Upper lobe of left lung (tissue), 6 donors: ENCODE measurements at regions not wholly inside any gene's neighbourhood (a gene's known extent, or its start where the extent isn't known, plus 50 kb on each side); places are given as distances from the start of the nearest gene placed in this dataset.

Experiments
- ATAC-seq, 2 donors: fragments of 200-7000 bp; cut with Tn5 transposase; one replicate each; pipeline ENCODE4 v1.9.1; 2022; ENCODE audit warnings: mild to moderate bottlenecking in 2 of 2, moderate library complexity in 2 of 2; ENCODE audit not compliant: low FRiP score in 2 of 2
- DNase-seq, 2 donors: peaks; one replicate each; pipeline ENCODE4 v3.0.0-alpha.2; 2019 to 2020
- H3K27ac ChIP-seq, 4 donors: fragments of 200-600 bp; sonication (generic); one replicate each; pipeline ENCODE4 v1.5.1; 2016 to 2019
- H3K27me3 ChIP-seq, 4 donors: fragments of 200-600 bp; sonication (generic); one replicate each; pipeline ENCODE4 v1.5.1; 2017 to 2019
- H3K36me3 ChIP-seq, 4 donors: fragments of 200-600 bp; sonication (generic); one replicate each; pipeline ENCODE4 v1.5.1; 2016 to 2019
- H3K4me1 ChIP-seq, 4 donors: fragments of 200-600 bp; sonication (generic); one replicate each; pipeline ENCODE4 v1.5.1; 2018 to 2019
- H3K4me3 ChIP-seq, 4 donors: fragments of 200-600 bp; sonication (generic); one replicate each; pipeline ENCODE4 v1.5.1; 2017 to 2019; ENCODE audit warnings: mild to moderate bottlenecking in 2 of 4, moderate library complexity in 1 of 4
- H3K9me3 ChIP-seq, 4 donors: fragments of 200-600 bp; sonication (generic); one replicate each; pipeline ENCODE4 v1.5.1; 2018 to 2019
- CTCF ChIP-seq, 6 experiments: fragments of 450-650 bp in 4 of 6; fragments of 200-600 bp in 2 of 6; sonication (generic) in 2 of 6; IDR thresholded peaks; one replicate each; pipeline ENCODE4 v1.5.1; 2016 to 2019; ENCODE audit warnings: antibody characterized with exemption in 6 of 6
- EP300 ChIP-seq, 4 donors: sonication (generic); formaldehyde crosslinking; IDR thresholded peaks; one replicate each; pipeline ENCODE4 v1.5.1; 2017; ENCODE audit warnings: antibody characterized with exemption in 4 of 4, control low read depth in 2 of 4
- POLR2A ChIP-seq, 4 donors: fragments of 450-650 bp; IDR thresholded peaks; one replicate each; pipeline ENCODE4 v1.5.1; 2016 to 2017; ENCODE audit warnings: antibody characterized with exemption in 4 of 4, mild to moderate bottlenecking in 2 of 4
- POLR2AphosphoS5 ChIP-seq, 2 donors: sonication (generic); formaldehyde crosslinking; IDR thresholded peaks; one replicate each; pipeline ENCODE4 v1.5.1; 2017; ENCODE audit warnings: antibody characterized with exemption in 2 of 2
- WGBS, 2 donors: methylation state at CpG; one replicate each; pipeline ENCODE4 v1.1.5; 2017 to 2018; 5-methylcytosine and 5-hydroxymethylcytosine counted together
- donor health status: DM: no; HTN: no; CAD: no; lungs with moderate emphysema.
- donor health status: DM: no; HTN: yes; CAD: no; lungs with severe emphysema.

DNA sequence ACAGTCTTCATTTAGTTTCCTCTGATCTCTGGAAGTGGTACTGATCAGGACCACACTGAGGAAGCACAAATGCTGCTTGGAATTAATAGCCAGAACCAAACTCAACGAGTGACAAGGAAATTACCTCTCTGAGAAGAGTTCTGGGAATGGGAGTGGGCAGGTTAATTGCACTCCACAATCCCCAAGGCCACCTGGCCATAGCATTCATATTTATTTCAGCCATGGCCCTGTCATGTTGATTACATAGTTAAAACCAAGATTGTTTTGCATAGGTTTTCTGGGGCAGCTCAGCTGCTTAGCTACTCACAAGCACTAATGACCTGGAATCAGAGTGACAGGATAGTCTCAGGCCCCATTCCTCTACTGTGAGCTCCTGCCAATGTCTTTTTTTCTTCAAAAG, 230.2 kb upstream of the RIMS1 start:
- WGBS, 2 donors = 53 to 75% methylated on average over 1 of the region's 1 CpG
- no peak overlapping the region for H3K27ac ChIP-seq
- H3K36me3 ChIP-seq = no peaks in the 10 kb centered on the region
- TF ChIP-seq POLR2AphosphoS5 (IDR thresholded peaks at IDR 0.05) (no peak), EP300 (IDR thresholded peaks at IDR 0.05) (no peak), CTCF (IDR thresholded peaks at IDR 0.05) (no peak), POLR2A (IDR thresholded peaks at IDR 0.05) (no peak)
- H3K27me3 ChIP-seq = no peaks in the 10 kb centered on the region
- no peaks in the 10 kb centered on the region for H3K4me1 ChIP-seq
- DNase-seq (no peak), ATAC-seq (no peak)
- no peaks in the 10 kb centered on the region for H3K9me3 ChIP-seq
- H3K4me3 ChIP-seq = no peak overlapping the region

DNA sequence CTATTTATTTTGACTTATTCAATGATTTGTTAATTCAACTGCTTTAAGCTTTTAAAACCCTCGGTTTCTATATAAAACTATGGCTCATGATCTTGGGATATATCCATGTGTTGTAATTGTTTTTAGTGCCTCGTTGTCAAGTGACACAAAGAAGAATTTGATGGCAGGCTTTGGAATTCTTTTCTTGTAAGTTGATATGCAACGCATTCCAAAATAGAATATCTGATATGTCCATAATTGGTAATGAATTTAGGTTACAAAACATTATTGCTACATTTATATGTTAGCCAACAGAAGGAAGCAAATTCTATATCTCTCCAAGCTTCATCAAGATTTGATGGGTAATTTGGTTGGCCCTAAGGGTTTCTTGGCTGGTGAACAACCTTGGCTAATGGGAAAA, 220.4 kb upstream of the RIMS1 start:
- no peak overlapping the region for H3K4me3 ChIP-seq

DNA sequence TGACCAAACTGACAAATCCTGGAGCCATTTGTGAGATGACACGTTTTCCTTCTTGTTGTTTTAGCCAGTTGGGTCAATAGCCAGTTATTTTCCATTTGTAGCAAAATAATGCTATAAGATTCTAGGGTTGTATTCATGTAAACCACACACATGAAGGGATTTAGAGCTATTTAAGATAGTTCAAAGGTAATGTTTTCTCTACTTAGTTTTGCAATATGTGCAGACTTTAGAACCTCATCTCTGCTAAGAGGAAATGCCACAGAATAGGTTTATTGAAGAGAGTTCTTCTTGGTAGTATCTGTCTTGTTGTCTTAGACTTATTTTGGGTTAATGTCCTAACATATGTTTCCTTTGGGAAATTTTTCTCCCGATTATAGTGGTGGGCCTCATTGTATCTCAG, 213.5 kb upstream of the RIMS1 start:
- TF ChIP-seq CTCF (IDR thresholded peaks at IDR 0.05) = no peak
- no peak for TF ChIP-seq EP300 (IDR thresholded peaks at IDR 0.05)
- TF ChIP-seq POLR2A (IDR thresholded peaks at IDR 0.05) = no peak
- TF ChIP-seq POLR2AphosphoS5 (IDR thresholded peaks at IDR 0.05) = no peak
- H3K4me3 ChIP-seq = no peak overlapping the region
- H3K9me3 ChIP-seq = no peaks in the 10 kb centered on the region
- DNase-seq = no peak
- H3K4me1 ChIP-seq = no peaks in the 10 kb centered on the region
- ATAC-seq = no peak
- no peaks in the 10 kb centered on the region for H3K27me3 ChIP-seq
- H3K36me3 ChIP-seq = no peaks in the 10 kb centered on the region
- 62 to 75% methylated on average over 2 of the region's 2 CpGs for WGBS, 2 donors
- no peak overlapping the region for H3K27ac ChIP-seq

More for the DNA sequence above, 220.4 kb upstream of the RIMS1 start:
- H3K36me3 ChIP-seq = no peaks in the 10 kb centered on the region
- no peaks in the 10 kb centered on the region for H3K9me3 ChIP-seq
- DNase-seq = no peak
- WGBS, 2 donors = 43 to 68% methylated on average over 3 of the region's 3 CpGs
- H3K27me3 ChIP-seq = no peaks in the 10 kb centered on the region
- TF ChIP-seq POLR2A (IDR thresholded peaks at IDR 0.05) = no peak
- TF ChIP-seq CTCF (IDR thresholded peaks at IDR 0.05) = no peak
- no peak for TF ChIP-seq EP300 (IDR thresholded peaks at IDR 0.05)
- TF ChIP-seq POLR2AphosphoS5 (IDR thresholded peaks at IDR 0.05) = no peak
- no peaks in the 10 kb centered on the region for H3K4me1 ChIP-seq
- ATAC-seq = no peak
- no peak overlapping the region for H3K27ac ChIP-seq

GRCh38 chr6:71675386-71675785, 211.0 kb upstream of the RIMS1 start:
- Histone ChIP-seq H3K9me3 (no peaks in the 10 kb centered on the region), H3K27me3 (no peaks in the 10 kb centered on the region), H3K36me3 (no peaks in the 10 kb centered on the region), H3K27ac (no peak overlapping the region), H3K4me3 (no peak overlapping the region), H3K4me1 (no peaks in the 10 kb centered on the region)
- TF ChIP-seq CTCF (IDR thresholded peaks at IDR 0.05) (no peak), POLR2A (IDR thresholded peaks at IDR 0.05) (no peak), EP300 (IDR thresholded peaks at IDR 0.05) (no peak), POLR2AphosphoS5 (IDR thresholded peaks at IDR 0.05) (no peak)
- no peak for DNase-seq
- no peak for ATAC-seq
- WGBS, 2 donors = 42 to 46% methylated on average over 1 of the region's 1 CpG

- no peaks in the 10 kb centered on the region for H3K36me3 ChIP-seq
- no peak overlapping the region for H3K27ac ChIP-seq
- no peak for TF ChIP-seq EP300 (IDR thresholded peaks at IDR 0.05)
- TF ChIP-seq CTCF (IDR thresholded peaks at IDR 0.05) = no peak
- TF ChIP-seq POLR2A (IDR thresholded peaks at IDR 0.05) = no peak
- TF ChIP-seq POLR2AphosphoS5 (IDR thresholded peaks at IDR 0.05) = no peak
- DNase-seq (no peak), ATAC-seq (no peak)
- no peaks in the 10 kb centered on the region for H3K9me3 ChIP-seq
- no peak overlapping the region for H3K4me3 ChIP-seq
- H3K27me3 ChIP-seq = no peaks in the 10 kb centered on the region
- no peaks in the 10 kb centered on the region for H3K4me1 ChIP-seq
Measured at GRCh38 chr6:71676298-71676697, 210.1 kb upstream of the RIMS1 start.
